Naive thymus-derived CD4-positive, alpha-beta T cell (primary cell): ENCODE measurements at regions not wholly inside any gene's neighbourhood (a gene's known extent, or its start where the extent isn't known, plus 50 kb on each side); places are given as distances from the start of the nearest gene placed in this dataset.

Experiments used
- ATAC-seq: fragments of 150-1000 bp; cut with Tn5 transposase; 2 replicates; pipeline ENCODE4 v1.10.0; 2021; ENCODE audit warnings: mild to moderate bottlenecking, moderate library complexity
- CTCF ChIA-PET: fragments of 350-600 bp; sonication (Branson Sonifier 250); formaldehyde crosslinking; loops from one replicate; lab custom pipeline; 2021; ENCODE audit warnings: antibody characterized with exemption; lab: Charles Lee
- POLR2A ChIA-PET: fragments of 350-600 bp; sonication (Branson Sonifier 250); formaldehyde crosslinking; loops from one replicate; lab custom pipeline; 2021; ENCODE audit warnings: antibody characterized with exemption, inconsistent platforms; lab: Charles Lee
- DNase-seq, 9 donors: peaks; one replicate each; pipeline versions ENCODE4 v3.0.0 to v3.0.0-alpha.2; 2020 to 2022; ENCODE audit warnings: mixed read lengths in 1 of 9
- H3K27ac ChIP-seq: one replicate; pipeline ENCODE4 v1.7.0; 2013; ENCODE audit warnings: mild to moderate bottlenecking, low read depth, low read length, moderate library complexity
- H3K27me3 ChIP-seq, 2 donors: one replicate each; pipeline ENCODE4 v1.7.0; 2013; ENCODE audit warnings: low read length in 2 of 2, mild to moderate bottlenecking in 2 of 2, moderate library complexity in 2 of 2; ENCODE audit not compliant: control insufficient read depth in 2 of 2, insufficient read depth in 2 of 2
- H3K36me3 ChIP-seq, 3 experiments: 1 replicate in 2 of 3; 2 replicates in 1 of 3; pipeline ENCODE4 v1.7.0; 2013; ENCODE audit warnings: low read length in 3 of 3, mild to moderate bottlenecking in 3 of 3, moderate library complexity in 1 of 3; ENCODE audit not compliant: insufficient read depth in 3 of 3, control insufficient read depth in 2 of 3
- H3K4me1 ChIP-seq, 2 donors: one replicate each; pipeline ENCODE4 v1.7.0; 2013; ENCODE audit warnings: low read length in 2 of 2, mild to moderate bottlenecking in 2 of 2, moderate library complexity in 1 of 2; ENCODE audit not compliant: control insufficient read depth in 2 of 2, insufficient read depth in 2 of 2
- H3K4me3 ChIP-seq: 2 replicates; pipeline ENCODE4 v1.7.0; 2013; ENCODE audit warnings: mild to moderate bottlenecking, low read length
- H3K9me3 ChIP-seq, 3 experiments: 1 replicate in 2 of 3; 2 replicates in 1 of 3; pipeline ENCODE4 v1.7.0; 2013; ENCODE audit warnings: low read length in 3 of 3; ENCODE audit not compliant: control insufficient read depth in 2 of 3
- H3K27ac Mint-ChIP-seq, 9 donors: one replicate each; pipeline ENCODE4 v1.8.0; 2020 to 2022; ENCODE audit warnings: mixed read lengths in 9 of 9, mild to moderate bottlenecking in 8 of 9, moderate library complexity in 5 of 9, inconsistent platforms in 2 of 9
- H3K27me3 Mint-ChIP-seq, 5 donors: one replicate each; pipeline ENCODE4 v1.8.0; 2021 to 2022; ENCODE audit warnings: mixed read lengths in 5 of 5, mild to moderate bottlenecking in 1 of 5
- H3K36me3 Mint-ChIP-seq, 5 donors: one replicate each; pipeline ENCODE4 v1.8.0; 2020 to 2022; ENCODE audit warnings: mixed read lengths in 5 of 5, mild to moderate bottlenecking in 3 of 5, inconsistent platforms in 1 of 5
- H3K4me1 Mint-ChIP-seq, 7 donors: one replicate each; pipeline ENCODE4 v1.8.0; 2020 to 2022; ENCODE audit warnings: mixed read lengths in 7 of 7, mild to moderate bottlenecking in 3 of 7, inconsistent platforms in 1 of 7
- H3K4me3 Mint-ChIP-seq, 10 donors: one replicate each; pipeline ENCODE4 v1.8.0; 2020 to 2022; ENCODE audit warnings: mild to moderate bottlenecking in 10 of 10, mixed read lengths in 10 of 10, moderate library complexity in 6 of 10, inconsistent platforms in 2 of 10
- H3K9me3 Mint-ChIP-seq, 11 donors: one replicate each; pipeline ENCODE4 v1.8.0; 2020 to 2022; ENCODE audit warnings: mixed read lengths in 11 of 11, mild to moderate bottlenecking in 4 of 11, inconsistent platforms in 1 of 11, moderate library complexity in 1 of 11
- intact Hi-C, 2 donors: fragments of 100-400 bp; cut with micrococcal nuclease; formaldehyde crosslinking; loops; one replicate each; pipeline ENCODE4 v1.15.1; 2023

DNA sequence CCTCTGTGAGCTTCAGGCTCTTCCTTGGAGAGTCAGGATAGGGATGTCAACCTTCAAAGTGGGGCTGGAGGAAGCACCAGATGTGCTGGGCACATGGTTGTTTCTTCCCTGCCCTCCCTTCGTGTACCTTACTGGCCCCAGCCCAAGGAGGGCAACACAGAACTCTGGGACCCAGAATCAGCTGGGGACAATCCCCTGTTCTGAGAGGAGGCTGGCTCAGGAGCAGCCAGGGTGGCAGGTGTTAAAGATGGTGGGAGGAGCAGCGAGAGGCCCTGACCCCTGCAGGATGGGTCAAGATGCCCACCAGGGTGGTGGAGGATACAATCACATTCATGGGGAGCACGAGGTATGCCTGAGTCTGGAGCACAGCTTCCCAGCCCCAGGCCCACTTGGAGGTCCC, 300.4 kb downstream of the ABCC12 start:
- H3K27ac Mint-ChIP-seq: no peak overlapping the region
- H3K36me3 ChIP-seq: no peaks in the 10 kb centered on the region
- H3K36me3 Mint-ChIP-seq: peaks cover 0 to 6% (median 0%) of the 10 kb centered on the region in 5 donors
- CTCF ChIA-PET: no interaction called here
- no peaks in the 10 kb centered on the region for H3K27me3 ChIP-seq
- H3K9me3 Mint-ChIP-seq: peaks cover 0 to 12% (median 6%) of the 10 kb centered on the region in 11 donors
- intact Hi-C loops: no loop called here
- H3K4me3 ChIP-seq: no peak overlapping the region
- ATAC-seq (no peak), DNase-seq (no peak)
- no peaks in the 10 kb centered on the region for H3K9me3 ChIP-seq
- POLR2A ChIA-PET: no interaction called here
- no peak overlapping the region for H3K27ac ChIP-seq
- H3K4me1 Mint-ChIP-seq: no peaks in the 10 kb centered on the region
- no peak overlapping the region for H3K4me3 Mint-ChIP-seq
- H3K4me1 ChIP-seq: no peaks in the 10 kb centered on the region
- H3K27me3 Mint-ChIP-seq: peaks cover 0 to 14% (median 11%) of the 10 kb centered on the region in 5 donors

DNA sequence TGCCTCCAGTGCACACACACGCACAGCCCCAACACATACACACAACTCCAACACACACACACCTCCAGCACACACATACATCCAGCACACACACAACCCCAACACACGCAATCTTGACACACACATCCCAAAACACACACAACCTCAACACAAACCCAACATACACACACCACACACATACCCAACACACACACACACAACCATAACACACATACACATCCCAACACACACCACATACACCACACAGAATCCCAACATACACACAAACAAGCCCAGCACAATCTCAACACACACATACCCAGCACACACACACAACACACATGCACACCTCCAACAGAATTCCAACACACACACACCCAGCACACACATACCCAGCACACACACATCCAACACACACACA, 301.1 kb downstream of the ABCC12 start:
- Histone ChIP-seq H3K27me3 (no peaks in the 10 kb centered on the region), H3K27ac (no peak overlapping the region), H3K9me3 (no peaks in the 10 kb centered on the region), H3K36me3 (no peaks in the 10 kb centered on the region), H3K4me3 (no peak overlapping the region), H3K4me1 (no peaks in the 10 kb centered on the region)
- ATAC-seq (no peak), DNase-seq (no peak)
- intact Hi-C loops: no loop called here
- Mint-ChIP-seq H3K27me3 (peaks cover 0 to 14% (median 9%) of the 10 kb centered on the region in 5 donors), H3K27ac (no peak overlapping the region), H3K36me3 (peaks cover 0 to 6% (median 0%) of the 10 kb centered on the region in 5 donors), H3K4me1 (no peaks in the 10 kb centered on the region), H3K4me3 (no peak overlapping the region), H3K9me3 (peaks cover 0 to 12% (median 6%) of the 10 kb centered on the region in 11 donors)
- CTCF ChIA-PET: no interaction called here
- POLR2A ChIA-PET: no interaction called here

DNA sequence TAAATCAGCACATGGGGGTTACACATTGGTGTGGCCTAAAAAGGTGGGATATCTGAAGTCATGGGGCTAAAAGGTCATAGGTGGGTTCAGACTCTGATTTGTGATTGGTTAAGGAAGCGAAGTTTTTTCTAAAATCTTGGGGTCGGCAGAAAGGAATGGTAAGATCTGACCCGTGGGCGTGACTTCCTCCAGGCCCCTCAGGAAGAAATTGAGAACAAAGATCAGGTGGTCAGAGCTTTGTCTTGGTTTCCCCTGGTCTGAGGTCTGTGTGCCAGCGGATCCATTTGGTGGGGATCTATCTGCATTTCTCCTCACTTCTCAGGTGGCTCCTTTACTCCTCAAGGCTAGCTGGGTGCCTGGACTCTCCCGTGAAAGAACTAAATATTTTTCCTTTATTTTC, 302.8 kb downstream of the ABCC12 start:
- peaks cover 0 to 6% (median 0%) of the 10 kb centered on the region in 5 donors for H3K36me3 Mint-ChIP-seq
- no peak overlapping the region for H3K4me3 Mint-ChIP-seq
- intact Hi-C loops: no loop called here
- H3K4me1 Mint-ChIP-seq: no peaks in the 10 kb centered on the region
- peaks cover 0 to 9% (median 7%) of the 10 kb centered on the region in 5 donors for H3K27me3 Mint-ChIP-seq
- CTCF ChIA-PET: no interaction called here
- Histone ChIP-seq H3K4me1 (no peaks in the 10 kb centered on the region), H3K27me3 (no peaks in the 10 kb centered on the region), H3K9me3 (no peaks in the 10 kb centered on the region), H3K27ac (no peak overlapping the region), H3K4me3 (no peak overlapping the region), H3K36me3 (no peaks in the 10 kb centered on the region)
- POLR2A ChIA-PET: no interaction called here
- H3K27ac Mint-ChIP-seq: no peak overlapping the region
- no peak for ATAC-seq
- H3K9me3 Mint-ChIP-seq: peaks cover 0 to 12% (median 6%) of the 10 kb centered on the region in 11 donors
- DNase-seq: no peak

DNA sequence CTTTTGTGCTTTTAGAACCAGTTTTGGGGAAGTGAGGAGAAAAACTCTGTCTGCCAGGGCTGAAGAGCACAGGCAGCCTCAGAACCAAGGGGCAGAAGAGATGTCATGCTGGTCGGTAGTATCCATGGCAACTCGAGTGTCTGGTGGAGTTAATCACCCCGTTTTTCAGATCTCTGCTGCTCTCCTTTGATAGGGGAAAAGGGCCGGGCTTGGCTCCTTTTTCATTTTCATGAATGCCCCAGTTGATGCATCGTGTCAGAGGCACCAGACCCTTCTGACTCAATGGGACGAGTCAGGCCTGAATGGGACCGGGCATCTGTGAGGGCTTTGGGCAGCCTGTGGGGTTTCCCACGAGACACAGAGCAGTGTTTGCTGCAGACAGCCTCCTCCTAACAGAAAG, 304.6 kb downstream of the ABCC12 start:
- intact Hi-C loops: no loop called here
- ATAC-seq: no peak
- Mint-ChIP-seq H3K4me1 (no peaks in the 10 kb centered on the region), H3K9me3 (peaks cover 0 to 12% (median 6%) of the 10 kb centered on the region in 11 donors), H3K4me3 (no peak overlapping the region), H3K27ac (no peak overlapping the region), H3K27me3 (peaks cover 0 to 9% (median 6%) of the 10 kb centered on the region in 5 donors), H3K36me3 (peaks cover 0 to 6% (median 0%) of the 10 kb centered on the region in 5 donors)
- no peaks in the 10 kb centered on the region for H3K9me3 ChIP-seq
- no peaks in the 10 kb centered on the region for H3K27me3 ChIP-seq
- no peak for DNase-seq
- POLR2A ChIA-PET: no interaction called here
- no peak overlapping the region for H3K27ac ChIP-seq
- no peaks in the 10 kb centered on the region for H3K4me1 ChIP-seq
- H3K36me3 ChIP-seq: no peaks in the 10 kb centered on the region
- no peak overlapping the region for H3K4me3 ChIP-seq
- CTCF ChIA-PET: no interaction called here

DNA sequence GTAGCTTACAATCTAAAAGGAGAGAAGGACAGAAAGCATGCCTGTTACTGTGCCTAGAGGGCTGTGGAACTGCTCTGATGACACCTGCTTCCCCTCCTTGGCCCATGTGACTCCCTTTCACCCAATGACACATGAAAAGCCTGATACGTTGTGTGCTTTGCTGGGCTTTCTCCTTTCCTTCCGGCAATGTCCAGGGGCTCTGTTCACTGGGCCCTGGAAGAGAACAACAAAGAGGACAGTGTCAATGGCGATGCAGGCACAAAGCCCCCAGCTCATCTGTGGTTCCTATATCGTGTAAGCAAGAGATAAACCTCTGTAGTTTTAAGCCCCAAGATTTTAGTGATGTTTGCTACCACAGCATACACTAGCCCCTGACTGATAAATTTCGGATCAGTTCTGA, 306.1 kb downstream of the ABCC12 start:
- ChIA-PET CTCF (no interaction called here), POLR2A (no interaction called here)
- Histone ChIP-seq H3K4me3 (no peak overlapping the region), H3K9me3 (no peaks in the 10 kb centered on the region), H3K27ac (no peak overlapping the region), H3K27me3 (no peaks in the 10 kb centered on the region), H3K36me3 (no peaks in the 10 kb centered on the region), H3K4me1 (no peaks in the 10 kb centered on the region)
- no peak for ATAC-seq
- Mint-ChIP-seq H3K4me3 (no peak overlapping the region), H3K9me3 (peaks cover 0 to 12% (median 2%) of the 10 kb centered on the region in 11 donors), H3K27ac (no peak overlapping the region), H3K27me3 (peaks cover 0 to 4% (median 3%) of the 10 kb centered on the region in 5 donors), H3K36me3 (peaks cover 0 to 2% (median 0%) of the 10 kb centered on the region in 5 donors), H3K4me1 (no peaks in the 10 kb centered on the region)
- DNase-seq: no peak
- intact Hi-C loops: no loop called here

DNA sequence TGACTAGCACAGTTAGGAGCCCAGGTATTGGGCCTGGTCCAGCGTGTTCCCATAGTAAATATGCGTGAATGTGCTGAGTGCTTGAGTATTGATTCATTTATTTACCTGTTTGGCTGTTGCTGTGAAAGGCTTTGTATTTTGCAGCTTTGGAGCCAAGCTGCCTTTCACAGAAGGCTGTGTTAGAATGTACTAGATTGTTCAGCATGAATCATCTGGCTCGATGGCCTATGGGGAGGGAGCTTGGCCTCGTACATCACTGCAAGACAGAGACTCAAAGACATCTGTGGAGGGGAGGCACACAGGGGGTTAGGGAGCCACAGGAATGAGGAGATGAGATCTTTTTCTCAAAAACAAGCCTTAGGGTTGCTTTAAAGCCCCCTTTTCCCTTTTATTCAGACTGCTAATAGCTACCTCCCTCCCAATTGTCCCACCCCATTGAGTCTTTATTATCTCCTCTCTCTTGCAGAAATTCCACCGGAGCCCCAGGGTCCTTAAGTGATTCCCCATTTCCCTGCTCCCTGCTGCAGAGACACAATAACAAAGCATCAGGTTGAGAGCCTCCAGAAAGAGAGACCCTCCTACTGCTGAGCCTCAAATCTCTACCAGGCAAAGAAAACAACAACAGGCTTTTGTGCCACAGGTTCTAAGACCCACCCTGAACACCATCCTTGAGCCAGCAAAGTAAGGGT, 307.2 kb downstream of the ABCC12 start:
- Histone ChIP-seq H3K27me3 (no peaks in the 10 kb centered on the region), H3K36me3 (no peaks in the 10 kb centered on the region), H3K4me1 (no peaks in the 10 kb centered on the region), H3K27ac (no peak overlapping the region), H3K4me3 (no peak overlapping the region), H3K9me3 (no peaks in the 10 kb centered on the region)
- no peaks in the 10 kb centered on the region for H3K4me1 Mint-ChIP-seq
- no peak for ATAC-seq
- H3K9me3 Mint-ChIP-seq: peaks cover 0 to 6% (median 0%) of the 10 kb centered on the region in 11 donors
- H3K4me3 Mint-ChIP-seq: no peak overlapping the region
- DNase-seq: no peak
- intact Hi-C loops: no loop called here
- no peak overlapping the region for H3K27ac Mint-ChIP-seq
- CTCF ChIA-PET: no interaction called here
- no peaks in the 10 kb centered on the region for H3K36me3 Mint-ChIP-seq
- H3K27me3 Mint-ChIP-seq: peaks cover 0 to 4% (median 0%) of the 10 kb centered on the region in 5 donors
- POLR2A ChIA-PET: no interaction called here
